ENCODE measurements at regions not wholly inside any gene's neighbourhood (a gene's known extent, or its start where the extent isn't known, plus 50 kb on each side); places are given as distances from the start of the nearest gene placed in this dataset.
A peak's percentile ranks its signal among the peaks of the same experiment; 100 is the strongest.

GRCh38 chr11:29025001-29025400, 916.8 kb downstream of the METTL15 start:
- DNase-seq: no peak

- no peak for DNase-seq
Observed at GRCh38 chr11:29024386-29024785, 916.2 kb downstream of the METTL15 start.

GRCh38 chr11:29023761-29024160, 915.6 kb downstream of the METTL15 start:
- no peak for DNase-seq

- no peak for DNase-seq
Observed at GRCh38 chr11:29022676-29023075, 914.5 kb downstream of the METTL15 start.

GRCh38 chr11:29019960-29020683, 911.9 kb downstream of the METTL15 start:
- DNase-seq: peak; percentile 62

- peak; percentile 46 for DNase-seq
Observed at GRCh38 chr11:29018631-29019030, 910.4 kb downstream of the METTL15 start.

- no peak for DNase-seq
Observed at GRCh38 chr11:29017941-29018340, 909.8 kb downstream of the METTL15 start.

- DNase-seq: no peak
Observed at GRCh38 chr11:29012507-29012906, 904.3 kb downstream of the METTL15 start.

GRCh38 chr11:29009426-29009825, 901.2 kb downstream of the METTL15 start:
- DNase-seq: no peak

GRCh38 chr11:29008481-29008880, 900.3 kb downstream of the METTL15 start:
- no peak for DNase-seq

GRCh38 chr11:29006668-29007067, 898.5 kb downstream of the METTL15 start:
- no peak for DNase-seq

GRCh38 chr11:29005401-29005980, 897.3 kb downstream of the METTL15 start:
- DNase-seq: peak; percentile 52

- no peak for DNase-seq
Observed at GRCh38 chr11:29002816-29003215, 894.6 kb downstream of the METTL15 start.

- no peak for DNase-seq
Observed at GRCh38 chr11:28999620-29000019, 891.4 kb downstream of the METTL15 start.

- DNase-seq: no peak
Observed at GRCh38 chr11:28992996-28993395, 884.8 kb downstream of the METTL15 start.

GRCh38 chr11:28984231-28984630, 876.0 kb downstream of the METTL15 start:
- peak; percentile 67 for DNase-seq

GRCh38 chr11:28983780-28984179, 875.6 kb downstream of the METTL15 start:
- DNase-seq: peak; percentile 87

GRCh38 chr11:28981381-28981780, 873.2 kb downstream of the METTL15 start:
- peak; percentile 9 for DNase-seq

GRCh38 chr11:28976801-28977145, 868.6 kb downstream of the METTL15 start:
- peak; percentile 8 for DNase-seq

GRCh38 chr11:28976012-28976800, 868.0 kb downstream of the METTL15 start:
- no peak for DNase-seq

GRCh38 chr11:28969832-28970231, 861.6 kb downstream of the METTL15 start:
- DNase-seq: peak; percentile 31

- no peak for DNase-seq
Observed at GRCh38 chr11:28966951-28967350, 858.8 kb downstream of the METTL15 start.

GRCh38 chr11:28965819-28966218, 857.6 kb downstream of the METTL15 start:
- DNase-seq: no peak

- no peak for DNase-seq
Observed at GRCh38 chr11:28964811-28965210, 856.6 kb downstream of the METTL15 start.
